Stimulated activated CD4-positive, alpha-beta T cell treated with anti-CD3 and anti-CD28 coated beads, Interleukin-2, amount 100 ng/mL, for 24 hours (primary cell): ENCODE measurements at regions not wholly inside any gene's neighbourhood (a gene's known extent, or its start where the extent isn't known, plus 50 kb on each side); places are given as distances from the start of the nearest gene placed in this dataset.
"Not testable (repeated sequence)": the region's sequence is repeated elsewhere in the genome, so short reads cannot be mapped to it uniquely, and the experiment has no call there.

Source experiments
- DNase-seq, 2 donors: peaks; one replicate each; pipeline ENCODE4 v3.0.0-alpha.2; 2020

- DNase-seq, result no peak
Observed at GRCh38 chr14:89486505-89486904, 69.5 kb upstream of the FOXN3 start.

GRCh38 chr14:89485264-89485663 is 68.2 kb upstream of the FOXN3 start:
- DNase-seq, result no peak

GRCh38 chr14:89484051-89484844 is 67.2 kb upstream of the FOXN3 start:
- no peak for DNase-seq

GRCh38 chr14:89481196-89481595 is 64.2 kb upstream of the FOXN3 start:
- DNase-seq, result no peak

GRCh38 chr14:89480278-89480677 is 63.2 kb upstream of the FOXN3 start:
- no peak for DNase-seq

DNA sequence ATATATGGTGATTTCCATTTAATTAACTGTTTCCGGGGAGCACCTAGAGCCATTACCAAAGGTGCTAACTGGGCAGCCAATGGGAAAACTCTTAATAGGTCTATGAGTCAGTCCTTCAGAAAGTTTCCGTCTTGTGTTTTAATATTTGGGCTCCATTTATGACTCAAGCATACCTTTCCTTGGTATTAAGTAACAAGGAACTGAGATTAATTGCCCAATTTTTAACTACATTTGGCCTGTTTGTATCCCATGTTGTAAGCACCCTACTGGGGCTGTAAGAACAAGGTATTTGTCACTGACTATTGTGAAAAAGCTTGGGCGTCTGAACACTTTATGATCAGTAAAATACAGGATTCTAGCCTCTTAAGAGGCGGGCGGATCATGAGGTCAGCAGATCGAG is 62.8 kb upstream of the FOXN3 start:
- no peak for DNase-seq

GRCh38 chr14:89477391-89477790 is 60.4 kb upstream of the FOXN3 start:
- DNase-seq, result no peak

GRCh38 chr14:89476354-89476896 is 59.4 kb upstream of the FOXN3 start:
- DNase-seq, result no peak

DNA sequence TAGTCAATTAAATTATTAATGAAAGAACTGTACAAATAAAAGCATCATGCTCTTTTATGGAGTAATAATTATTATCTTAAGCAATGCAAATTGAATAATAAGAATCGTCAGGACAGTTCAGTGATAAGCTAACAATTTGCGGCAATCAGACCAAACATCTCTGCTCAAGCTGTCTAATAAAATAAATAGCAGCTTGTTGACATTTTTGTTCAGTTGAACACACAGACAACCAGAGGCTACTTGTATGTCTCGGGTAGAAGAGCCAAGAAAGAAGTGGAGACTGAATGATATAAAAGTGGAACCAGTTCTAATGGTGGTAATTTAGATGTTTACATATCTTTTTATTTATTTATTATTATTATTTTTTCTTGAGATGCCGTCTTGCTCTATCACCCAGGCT is 57.4 kb upstream of the FOXN3 start:
- DNase-seq, result no peak

GRCh38 chr14:89473989-89474388 is 57.0 kb upstream of the FOXN3 start:
- no peak for DNase-seq

DNA sequence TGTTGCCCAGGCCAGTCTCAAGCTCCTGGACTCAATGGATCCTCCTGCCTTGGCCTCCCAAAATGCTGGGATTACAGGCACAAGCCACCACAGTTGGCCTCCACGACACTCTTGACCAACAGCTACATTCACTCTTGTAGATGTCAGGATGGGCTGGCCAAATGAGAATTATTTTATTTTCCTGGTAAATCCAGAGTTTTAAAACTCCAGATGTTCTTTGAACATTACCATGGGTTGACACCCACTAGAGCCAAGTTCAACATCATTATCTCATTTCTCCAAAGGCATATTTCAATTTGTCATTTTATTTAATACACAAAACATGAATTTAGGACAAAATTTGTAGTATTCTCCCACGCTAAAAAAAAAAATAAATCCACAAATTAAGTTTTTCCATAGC is 56.5 kb upstream of the FOXN3 start:
- DNase-seq, result no peak

GRCh38 chr14:89470401-89470800 is 53.4 kb upstream of the FOXN3 start:
- no peak for DNase-seq

DNA sequence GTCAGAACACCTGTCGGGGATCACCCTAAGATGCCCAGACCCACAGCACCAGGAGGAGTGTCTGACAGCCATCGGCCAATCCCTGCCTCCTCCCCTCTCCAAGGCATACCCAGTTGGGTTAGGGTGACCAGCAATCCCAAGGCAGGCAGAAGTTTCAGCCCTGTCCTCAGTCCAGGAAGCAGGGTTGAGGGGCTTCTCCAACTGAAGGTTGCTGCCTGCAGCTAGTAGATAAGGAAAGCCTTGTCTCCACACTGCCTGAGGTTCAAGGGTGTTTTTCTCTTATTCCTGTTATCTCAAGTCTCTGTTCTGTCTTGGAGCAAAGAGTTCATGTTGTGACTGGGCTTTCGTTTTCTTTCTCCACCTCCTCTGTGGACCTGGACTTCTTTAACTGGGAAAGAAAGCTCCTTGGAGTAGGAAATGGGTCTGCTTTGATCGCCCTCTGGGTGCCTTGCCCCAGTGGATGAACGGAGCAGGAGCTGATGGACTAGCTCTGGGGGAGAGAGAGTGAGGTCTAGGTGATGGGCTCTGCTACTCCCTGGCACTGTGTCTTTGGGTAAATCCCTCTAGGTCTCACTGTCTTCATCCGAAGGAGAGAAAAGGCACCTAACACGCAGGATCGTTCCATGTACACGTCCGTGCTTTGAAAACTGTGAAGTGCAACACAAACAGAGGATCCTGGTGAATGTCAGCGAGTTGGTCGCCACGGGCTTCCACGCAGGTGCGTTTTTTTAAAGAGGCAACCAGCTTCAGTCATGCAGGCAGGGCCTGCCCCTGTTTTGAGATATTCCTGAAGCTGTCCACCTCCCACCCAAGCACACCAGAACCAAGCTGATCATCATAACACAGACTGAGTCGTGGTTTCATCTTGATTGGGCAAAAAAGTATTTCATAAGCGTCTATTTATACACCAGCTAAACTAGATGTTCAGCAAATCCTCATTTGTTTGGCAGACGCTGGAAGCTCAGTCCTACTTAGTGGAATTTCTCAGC is 52.5 kb upstream of the FOXN3 start:
- DNase-seq, result no peak

DNA sequence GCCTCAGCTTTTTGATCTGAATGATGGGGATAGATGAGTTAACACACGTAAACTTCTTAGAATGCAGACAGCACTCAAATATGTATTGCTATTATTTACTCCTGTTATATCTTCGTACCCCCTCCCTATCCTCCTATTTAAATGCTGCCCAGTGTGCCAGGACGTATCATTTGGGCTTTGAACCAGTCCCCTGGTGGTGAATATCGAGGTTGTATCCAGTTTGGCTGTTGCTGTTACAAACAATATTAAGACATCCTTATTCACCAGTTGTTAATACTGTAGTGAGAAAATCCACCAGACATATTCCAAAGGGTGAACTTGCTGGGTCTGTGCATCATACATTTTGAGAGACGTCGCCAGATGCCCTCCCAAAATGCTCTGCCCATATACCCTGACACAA is 51.5 kb upstream of the FOXN3 start:
- no peak for DNase-seq

GRCh38 chr14:89468030-89468429 is 51.0 kb upstream of the FOXN3 start:
- not testable (repeated sequence) for DNase-seq

DNA sequence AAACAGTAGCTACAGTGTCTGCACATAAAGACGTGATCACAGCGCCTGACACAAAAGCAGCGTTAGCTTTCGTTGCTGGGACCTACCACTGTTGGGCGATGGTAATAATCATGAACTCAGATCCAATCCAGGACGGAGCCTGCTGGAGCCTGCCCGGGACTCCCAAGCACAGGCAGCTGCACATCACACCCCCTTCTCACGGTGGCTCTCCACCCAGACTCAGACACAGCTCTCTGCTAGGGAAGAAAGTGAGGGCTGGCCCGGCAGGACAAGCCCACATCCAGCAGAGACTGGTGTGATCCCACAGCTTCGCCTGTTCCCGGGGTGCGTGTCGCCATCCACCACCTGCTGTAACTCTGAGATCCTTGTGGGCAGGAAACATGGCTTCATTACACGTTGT is 49.9 kb upstream of the FOXN3 start:
- DNase-seq, result no peak
